ENCODE measurements at regions not wholly inside any gene's neighbourhood (a gene's known extent, or its start where the extent isn't known, plus 50 kb on each side); places are given as distances from the start of the nearest gene placed in this dataset.

GRCh38 chr13:86142080-86142479 lies 342.9 kb upstream of the SLITRK6 start:
- Histone ChIP-seq H3K27me3 (ENCODE audit: insufficient read depth, low read depth) (no peaks in the 10 kb centered on the region), H3K27ac (no peak overlapping the region), H3K4me1 (ENCODE audit: low read depth, poor library complexity, severe bottlenecking) (no peaks in the 10 kb centered on the region), H2AFZ (ENCODE audit: low read depth) (no peak overlapping the region), H3K4me2 (no peak overlapping the region), H3K36me3 (ENCODE audit: insufficient read depth) (no peaks in the 10 kb centered on the region), H4K20me1 (ENCODE audit: insufficient read depth) (no peaks in the 10 kb centered on the region), H3K9ac (no peak overlapping the region), H3K79me2 (ENCODE audit: insufficient read depth, low read depth) (no peaks in the 10 kb centered on the region), H3K4me3 (IDR thresholded peaks at IDR 0.05; ENCODE audit: insufficient read depth, low read depth, low read length) (no peak overlapping the region)
- no peak for TF ChIP-seq CTCF (conservative IDR thresholded peaks at IDR 0.05; ENCODE audit: low read depth, low read length)

DNA sequence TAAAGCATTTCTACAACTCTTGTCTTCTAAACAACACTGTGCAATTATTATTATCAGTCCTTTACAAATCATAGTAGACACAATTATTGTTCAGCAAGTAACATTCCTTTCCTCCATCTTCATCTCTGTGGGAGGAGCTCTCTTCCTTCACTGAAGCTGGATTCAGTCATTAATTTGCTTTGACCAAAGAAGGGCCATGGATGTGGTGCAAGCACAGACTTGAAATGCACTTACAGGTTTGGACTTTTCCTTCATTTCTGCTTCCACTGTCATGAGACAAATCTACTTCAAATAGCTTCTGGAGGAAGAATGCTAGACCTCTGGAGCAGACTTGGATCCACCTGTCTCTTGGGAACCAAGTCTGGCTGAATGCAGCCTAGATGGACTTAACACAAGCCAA lies 336.6 kb upstream of the SLITRK6 start:
- no peaks in the 10 kb centered on the region for H3K36me3 ChIP-seq (ENCODE audit: insufficient read depth)
- H3K4me3 ChIP-seq (IDR thresholded peaks at IDR 0.05; ENCODE audit: insufficient read depth, low read depth, low read length): no peak overlapping the region
- H4K20me1 ChIP-seq (ENCODE audit: insufficient read depth): no peaks in the 10 kb centered on the region
- no peaks in the 10 kb centered on the region for H3K27me3 ChIP-seq (ENCODE audit: insufficient read depth, low read depth)
- H3K27ac ChIP-seq: no peak overlapping the region
- no peaks in the 10 kb centered on the region for H3K4me1 ChIP-seq (ENCODE audit: low read depth, poor library complexity, severe bottlenecking)
- no peak overlapping the region for H3K9ac ChIP-seq
- H2AFZ ChIP-seq (ENCODE audit: low read depth): no peak overlapping the region
- TF ChIP-seq CTCF (conservative IDR thresholded peaks at IDR 0.05; ENCODE audit: low read depth, low read length): no peak
- no peak overlapping the region for H3K4me2 ChIP-seq
- no peaks in the 10 kb centered on the region for H3K79me2 ChIP-seq (ENCODE audit: insufficient read depth, low read depth)

- Histone ChIP-seq H2AFZ (ENCODE audit: low read depth) (no peak overlapping the region), H3K4me2 (no peak overlapping the region), H3K4me1 (ENCODE audit: low read depth, poor library complexity, severe bottlenecking) (no peaks in the 10 kb centered on the region), H3K27ac (no peak overlapping the region), H4K20me1 (ENCODE audit: insufficient read depth) (no peaks in the 10 kb centered on the region), H3K27me3 (ENCODE audit: insufficient read depth, low read depth) (no peaks in the 10 kb centered on the region), H3K4me3 (IDR thresholded peaks at IDR 0.05; ENCODE audit: insufficient read depth, low read depth, low read length) (no peak overlapping the region), H3K79me2 (ENCODE audit: insufficient read depth, low read depth) (no peaks in the 10 kb centered on the region), H3K36me3 (ENCODE audit: insufficient read depth) (no peaks in the 10 kb centered on the region), H3K9ac (no peak overlapping the region)
- TF ChIP-seq CTCF (conservative IDR thresholded peaks at IDR 0.05; ENCODE audit: low read depth, low read length): no peak
Measured at GRCh38 chr13:86121881-86122280, 322.7 kb upstream of the SLITRK6 start.

DNA sequence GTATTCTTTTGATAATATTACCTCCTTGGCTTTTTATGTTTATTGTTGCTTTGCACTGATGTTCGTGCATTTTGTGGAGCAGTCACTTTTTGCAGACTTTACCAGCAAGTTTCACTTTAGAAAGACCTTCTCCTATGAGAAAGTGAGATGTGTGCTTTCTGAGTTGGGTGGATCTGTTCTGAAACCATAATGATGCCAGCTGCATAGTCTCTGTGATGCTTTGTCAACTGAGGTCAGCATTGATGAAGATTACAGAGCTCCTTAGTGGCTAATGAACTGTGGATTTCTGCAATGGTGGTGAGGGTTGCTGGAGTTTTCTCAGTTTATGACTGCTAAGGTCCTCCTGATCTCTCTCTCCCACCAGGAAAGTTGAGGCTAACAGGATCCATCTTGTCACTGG lies 309.9 kb upstream of the SLITRK6 start:
- peak overlapping the region; percentile 36; the same call in 1 of the 2 replicates for H3K4me2 ChIP-seq
- no peaks in the 10 kb centered on the region for H3K36me3 ChIP-seq (ENCODE audit: insufficient read depth)
- H3K4me1 ChIP-seq (ENCODE audit: low read depth, poor library complexity, severe bottlenecking): peaks cover 16% of the 10 kb centered on the region
- no peak for TF ChIP-seq CTCF (conservative IDR thresholded peaks at IDR 0.05; ENCODE audit: low read depth, low read length)
- no peak overlapping the region; the same call in 1 of the 2 replicates for H3K27ac ChIP-seq
- no peak overlapping the region for H2AFZ ChIP-seq (ENCODE audit: low read depth)
- H3K27me3 ChIP-seq (ENCODE audit: insufficient read depth, low read depth): no peaks in the 10 kb centered on the region
- H4K20me1 ChIP-seq (ENCODE audit: insufficient read depth): no peaks in the 10 kb centered on the region
- H3K9ac ChIP-seq: no peak overlapping the region
- no peak overlapping the region for H3K4me3 ChIP-seq (IDR thresholded peaks at IDR 0.05; ENCODE audit: insufficient read depth, low read depth, low read length)
- no peaks in the 10 kb centered on the region for H3K79me2 ChIP-seq (ENCODE audit: insufficient read depth, low read depth)

Measured in KMS-11 (cell line).